AG09319 (cell line): ENCODE measurements at regions not wholly inside any gene's neighbourhood (a gene's known extent, or its start where the extent isn't known, plus 50 kb on each side); places are given as distances from the start of the nearest gene placed in this dataset.

Source experiments
- DNase-seq: peaks from one replicate; pipeline ENCODE4 v3.0.0-alpha.2; 2010; ENCODE audit warnings: low read depth; ENCODE audit errors: extremely low read depth
- TF ChIP-seq, protein P1 (sequence below): IDR thresholded peaks from 2 replicates; pipeline ENCODE4 v1.5.1; 2011; ENCODE audit warnings: low read depth, mild to moderate bottlenecking, inconsistent platforms, low read length, moderate library complexity

DNA sequence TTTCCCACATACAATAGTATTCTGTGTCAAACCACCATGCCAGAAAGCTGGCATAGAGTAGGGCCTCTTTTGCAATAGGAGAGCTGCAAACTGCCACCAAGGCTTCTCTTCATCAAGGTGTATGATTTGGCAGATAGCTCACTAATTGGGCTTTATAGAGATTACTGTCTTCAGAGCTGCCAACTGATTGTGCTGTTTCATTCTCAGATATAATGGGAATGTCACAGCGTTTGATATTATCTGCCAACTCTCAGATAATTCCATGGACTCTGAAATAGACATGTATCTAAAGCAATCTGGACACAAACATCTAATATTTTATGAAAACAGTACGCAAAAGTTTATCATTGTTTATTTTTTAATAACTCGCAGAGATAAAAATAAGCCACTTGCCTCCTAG is 1289.1 kb downstream of the STIM2 start:
- TF ChIP-seq, protein P1, sequence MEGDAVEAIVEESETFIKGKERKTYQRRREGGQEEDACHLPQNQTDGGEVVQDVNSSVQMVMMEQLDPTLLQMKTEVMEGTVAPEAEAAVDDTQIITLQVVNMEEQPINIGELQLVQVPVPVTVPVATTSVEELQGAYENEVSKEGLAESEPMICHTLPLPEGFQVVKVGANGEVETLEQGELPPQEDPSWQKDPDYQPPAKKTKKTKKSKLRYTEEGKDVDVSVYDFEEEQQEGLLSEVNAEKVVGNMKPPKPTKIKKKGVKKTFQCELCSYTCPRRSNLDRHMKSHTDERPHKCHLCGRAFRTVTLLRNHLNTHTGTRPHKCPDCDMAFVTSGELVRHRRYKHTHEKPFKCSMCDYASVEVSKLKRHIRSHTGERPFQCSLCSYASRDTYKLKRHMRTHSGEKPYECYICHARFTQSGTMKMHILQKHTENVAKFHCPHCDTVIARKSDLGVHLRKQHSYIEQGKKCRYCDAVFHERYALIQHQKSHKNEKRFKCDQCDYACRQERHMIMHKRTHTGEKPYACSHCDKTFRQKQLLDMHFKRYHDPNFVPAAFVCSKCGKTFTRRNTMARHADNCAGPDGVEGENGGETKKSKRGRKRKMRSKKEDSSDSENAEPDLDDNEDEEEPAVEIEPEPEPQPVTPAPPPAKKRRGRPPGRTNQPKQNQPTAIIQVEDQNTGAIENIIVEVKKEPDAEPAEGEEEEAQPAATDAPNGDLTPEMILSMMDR = no peak
- no peak for DNase-seq

DNA sequence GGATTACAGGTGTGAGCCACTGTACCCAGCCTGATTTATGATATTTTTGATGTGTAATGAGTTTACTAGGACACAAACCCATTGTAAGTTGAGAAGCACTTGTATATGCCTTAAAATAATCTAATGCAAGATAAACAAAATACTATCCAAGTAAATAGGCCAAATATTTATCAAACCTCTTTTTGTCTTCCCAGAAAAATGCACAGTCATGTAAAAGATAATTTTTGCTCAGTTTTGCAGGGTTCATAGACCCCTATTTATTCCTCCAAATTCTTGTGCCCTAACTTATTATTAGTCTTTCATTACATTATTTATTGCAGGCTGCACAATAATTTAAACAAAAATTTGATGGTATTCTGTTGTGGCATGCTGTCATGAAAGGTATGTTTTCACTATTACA is 1290.7 kb downstream of the STIM2 start:
- DNase-seq = no peak
- TF ChIP-seq, protein P1 = no peak

DNA sequence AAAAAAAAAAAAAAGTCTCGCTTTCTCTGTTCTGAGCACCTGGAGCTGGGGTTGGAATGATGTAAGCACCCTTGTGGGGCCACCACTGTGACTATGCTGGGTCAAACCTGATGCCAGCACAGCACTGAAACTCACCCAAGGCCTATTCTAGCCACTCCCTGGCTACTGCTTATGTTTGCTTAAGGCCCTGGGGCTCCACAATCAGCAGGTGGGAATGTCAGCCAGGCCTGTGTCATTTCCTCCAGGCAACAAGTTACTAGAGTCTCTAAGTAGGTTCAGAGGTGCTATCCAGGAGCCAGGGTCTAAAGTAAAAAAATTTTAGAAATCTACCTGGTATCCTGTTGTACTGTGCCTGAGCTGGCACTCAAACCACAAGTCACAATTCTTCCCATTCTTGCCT is 1306.8 kb downstream of the STIM2 start:
- DNase-seq = no peak
- TF ChIP-seq, protein P1 = no peak

DNA sequence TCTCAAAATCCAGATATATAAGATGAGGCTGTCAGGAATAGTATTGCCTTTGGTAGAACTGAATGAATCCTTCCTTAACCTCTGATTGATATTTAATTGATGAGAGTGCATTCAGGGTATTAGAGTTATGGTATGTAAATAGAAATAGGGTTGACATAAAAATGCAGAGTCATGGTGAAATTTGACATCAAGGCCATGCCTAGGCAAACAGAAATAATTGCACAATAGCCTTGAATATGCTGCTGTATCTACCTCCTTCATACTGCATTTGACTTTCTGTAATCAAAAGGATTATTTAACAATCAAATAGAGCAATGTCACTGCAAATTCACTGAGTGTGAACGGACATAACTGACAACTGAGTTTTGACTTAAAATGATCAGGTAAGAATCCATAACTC is 1316.3 kb downstream of the STIM2 start:
- DNase-seq = no peak
- TF ChIP-seq, protein P1 = no peak

DNA sequence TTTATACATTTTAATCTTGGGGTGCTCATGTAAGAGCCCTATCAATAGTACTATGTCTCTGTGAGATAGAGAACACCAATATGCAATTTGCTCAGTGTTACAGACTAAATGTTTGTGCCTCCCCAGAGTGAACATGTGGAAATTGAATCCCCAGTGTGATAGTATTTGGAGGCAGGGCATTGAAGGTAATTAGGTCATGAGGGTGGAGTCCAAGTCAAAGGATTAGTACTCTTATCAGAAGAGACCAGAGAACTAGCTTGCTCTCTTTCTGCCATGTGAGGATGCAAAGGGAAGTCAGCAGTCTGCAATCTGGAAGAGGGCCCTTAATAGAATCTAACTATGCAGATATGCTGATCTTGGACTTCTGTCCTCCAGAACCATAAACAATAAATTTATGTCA is 1317.0 kb downstream of the STIM2 start:
- DNase-seq = no peak
- TF ChIP-seq, protein P1 = no peak

DNA sequence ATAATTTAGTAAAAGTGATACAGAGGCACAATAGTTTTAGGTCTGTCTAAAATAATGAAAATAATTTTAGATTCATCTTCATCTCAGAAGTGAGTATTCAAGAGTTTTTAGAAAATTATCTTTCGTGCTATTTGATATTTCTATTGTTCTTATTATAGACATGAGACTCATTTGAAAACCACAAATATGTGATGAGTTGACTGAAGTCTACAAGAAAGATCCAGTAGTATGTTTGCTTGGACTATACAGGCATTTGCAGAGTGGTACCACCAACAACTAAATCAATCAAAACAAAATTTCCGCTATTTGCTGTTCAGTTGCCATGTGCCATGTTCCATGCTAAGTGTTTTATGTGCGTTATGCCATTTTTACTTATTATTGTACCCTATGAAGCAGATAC is 1318.5 kb downstream of the STIM2 start:
- TF ChIP-seq, protein P1 = no peak
- DNase-seq = no peak

DNA sequence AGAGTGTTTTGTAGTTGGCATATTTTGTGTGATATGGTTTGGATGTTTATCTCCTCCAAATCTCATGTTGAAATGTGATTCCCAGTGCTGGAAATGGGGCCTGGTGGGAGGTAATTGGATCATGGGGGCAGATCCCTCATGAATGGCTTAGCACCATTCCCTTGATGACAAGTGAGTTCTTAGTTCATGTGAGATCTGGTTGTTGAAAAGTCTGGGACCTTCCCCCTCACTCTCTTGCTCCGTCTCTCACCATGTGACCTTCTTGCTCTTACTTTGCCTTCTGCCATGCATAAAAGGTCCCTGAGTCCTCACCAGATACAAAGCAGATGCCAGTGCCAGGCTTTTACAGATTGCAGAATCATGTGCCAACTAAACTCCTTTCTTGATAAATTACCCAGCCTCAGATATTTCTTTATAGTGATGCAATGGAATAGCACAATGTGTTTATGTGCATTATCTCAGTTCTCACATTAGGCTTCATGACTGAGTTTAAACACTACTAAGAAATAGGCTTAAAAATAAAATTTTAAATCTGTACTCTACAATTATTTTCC is 1348.8 kb downstream of the STIM2 start:
- DNase-seq = no peak

More for the DNA sequence above, 1348.8 kb downstream of the STIM2 start:
- TF ChIP-seq, protein P1 = no peak
